Endodermal cell (in vitro differentiated cells): ENCODE measurements at regions not wholly inside any gene's neighbourhood (a gene's known extent, or its start where the extent isn't known, plus 50 kb on each side); places are given as distances from the start of the nearest gene placed in this dataset.

Experiments
- DNase-seq: peaks from one replicate; pipeline ENCODE4 v3.0.0-alpha.2; 2017
- H3K27ac ChIP-seq: 2 replicates; pipeline ENCODE4 v1.5.1; 2013; ENCODE audit warnings: mild to moderate bottlenecking, low read depth, low read length, moderate library complexity
- H3K27me3 ChIP-seq: 2 replicates; pipeline ENCODE4 v1.6.1; 2013; ENCODE audit warnings: mild to moderate bottlenecking, low read length, moderate library complexity; ENCODE audit not compliant: insufficient read depth, control insufficient read depth, poor library complexity, severe bottlenecking
- H3K36me3 ChIP-seq: 2 replicates; pipeline ENCODE4 v1.7.0; 2013; ENCODE audit warnings: mild to moderate bottlenecking, low read length, moderate library complexity; ENCODE audit not compliant: control insufficient read depth, insufficient read depth
- H3K4me1 ChIP-seq: one replicate; pipeline ENCODE4 v1.7.0; 2013; ENCODE audit warnings: low read length; ENCODE audit not compliant: control insufficient read depth, insufficient read depth
- H3K4me3 ChIP-seq: 2 replicates; pipeline ENCODE4 v1.5.1; 2013; ENCODE audit warnings: mild to moderate bottlenecking, low read length, moderate library complexity
- H3K9ac ChIP-seq: 2 replicates; pipeline ENCODE4 v1.6.1; 2013; ENCODE audit warnings: mild to moderate bottlenecking, low read length, moderate library complexity; ENCODE audit not compliant: poor library complexity, severe bottlenecking; ENCODE audit errors: extremely low read depth
- H3K9me3 ChIP-seq: 2 replicates; pipeline ENCODE4 v1.6.1; 2013; ENCODE audit warnings: mild to moderate bottlenecking, low read length, moderate library complexity; ENCODE audit not compliant: control insufficient read depth
- H3K27ac Mint-ChIP-seq: 2 replicates; pipeline ENCODE4 v1.8.0; 2020; ENCODE audit warnings: mixed read lengths
- H3K27me3 Mint-ChIP-seq: 2 replicates; pipeline ENCODE4 v1.8.0; 2021; ENCODE audit warnings: mild to moderate bottlenecking, mixed read lengths; ENCODE audit not compliant: insufficient read depth
- H3K36me3 Mint-ChIP-seq: 2 replicates; pipeline ENCODE4 v1.8.0; 2020; ENCODE audit warnings: low read depth, mixed read lengths
- H3K4me1 Mint-ChIP-seq: 2 replicates; pipeline ENCODE4 v1.8.0; 2020; ENCODE audit warnings: mixed read lengths
- H3K4me3 Mint-ChIP-seq: 2 replicates; pipeline ENCODE4 v1.8.0; 2020; ENCODE audit warnings: mild to moderate bottlenecking, moderate library complexity, mixed read lengths
- H3K9me3 Mint-ChIP-seq: 2 replicates; pipeline ENCODE4 v1.8.0; 2020; ENCODE audit warnings: mild to moderate bottlenecking, mixed read lengths
- CTCF ChIP-seq: fragments of 200-600 bp; sonication (generic); conservative IDR thresholded peaks from 2 replicates; pipeline ENCODE4 v1.5.0; 2021; ENCODE audit warnings: antibody characterized with exemption, mild to moderate bottlenecking
- WGBS, 2 experiments: methylation state at CpG; one replicate each; pipeline versions ENCODE4 v1.1.5 to v1.1.7; 2013; ENCODE audit warnings: missing lambda C conversion rate in 2 of 2, mixed read lengths in 1 of 2; ENCODE audit not compliant: insufficient coverage in 1 of 2, insufficient read length in 1 of 2; 5-methylcytosine and 5-hydroxymethylcytosine counted together

- Mint-ChIP-seq H3K4me1 (peaks cover 40% of the 10 kb centered on the region), H3K9me3 (peaks cover 4% of the 10 kb centered on the region), H3K36me3 (no peaks in the 10 kb centered on the region), H3K4me3 (no peak overlapping the region), H3K27me3 (no peaks in the 10 kb centered on the region), H3K27ac (no peak overlapping the region)
- H3K4me3 ChIP-seq: no peak overlapping the region
- H3K27ac ChIP-seq: no peak overlapping the region
- DNase-seq: no peak
- no peak overlapping the region for H3K9ac ChIP-seq
- H3K27me3 ChIP-seq: no peaks in the 10 kb centered on the region
- no peaks in the 10 kb centered on the region for H3K36me3 ChIP-seq
- no peaks in the 10 kb centered on the region for H3K9me3 ChIP-seq
- peaks cover 8% of the 10 kb centered on the region for H3K4me1 ChIP-seq
- TF ChIP-seq CTCF: no peak
- WGBS, 2 experiments: 85 to 95% methylated on average over 1 to 4 of the region's 4 CpGs
Measured at GRCh38 chr2:217512728-217513127, 490.1 kb downstream of the TNS1 start.

GRCh38 chr2:217512259-217512658 is 490.5 kb downstream of the TNS1 start:
- no peak overlapping the region for H3K9ac ChIP-seq

GRCh38 chr2:217511850-217512249 is 490.9 kb downstream of the TNS1 start:
- Histone ChIP-seq H3K27ac (no peak overlapping the region), H3K9ac (no peak overlapping the region), H3K27me3 (no peaks in the 10 kb centered on the region), H3K4me1 (peaks cover 8% of the 10 kb centered on the region), H3K36me3 (no peaks in the 10 kb centered on the region), H3K9me3 (no peaks in the 10 kb centered on the region), H3K4me3 (no peak overlapping the region)
- TF ChIP-seq CTCF: no peak
- H3K27me3 Mint-ChIP-seq: no peaks in the 10 kb centered on the region
- H3K4me3 Mint-ChIP-seq: no peak overlapping the region
- 94% methylated on average over 3 of the region's 3 CpGs; no CpG with 5 or more reads in 1 of the 2 experiments for whole genome bisulfite sequencing, 2 experiments
- no peak for DNase-seq
- peaks cover 40% of the 10 kb centered on the region for H3K4me1 Mint-ChIP-seq
- H3K27ac Mint-ChIP-seq: no peak overlapping the region
- H3K9me3 Mint-ChIP-seq: peaks cover 4% of the 10 kb centered on the region
- H3K36me3 Mint-ChIP-seq: no peaks in the 10 kb centered on the region

More at GRCh38 chr2:217512259-217512658, 490.5 kb downstream of the TNS1 start:
- peaks cover 8% of the 10 kb centered on the region for H3K4me1 ChIP-seq
- no peaks in the 10 kb centered on the region for H3K36me3 ChIP-seq
- H3K27ac ChIP-seq: no peak overlapping the region
- Mint-ChIP-seq H3K36me3 (no peaks in the 10 kb centered on the region), H3K9me3 (peaks cover 4% of the 10 kb centered on the region), H3K27ac (no peak overlapping the region), H3K27me3 (no peaks in the 10 kb centered on the region), H3K4me3 (no peak overlapping the region), H3K4me1 (peaks cover 40% of the 10 kb centered on the region)
- no peaks in the 10 kb centered on the region for H3K27me3 ChIP-seq
- H3K9me3 ChIP-seq: no peaks in the 10 kb centered on the region
- no peak for DNase-seq
- no peak for TF ChIP-seq CTCF
- WGBS, 2 experiments: 76 to 80% methylated on average over 1 of the region's 1 CpG
- H3K4me3 ChIP-seq: no peak overlapping the region
